ENCODE measurements at regions not wholly inside any gene's neighbourhood (a gene's known extent, or its start where the extent isn't known, plus 50 kb on each side); places are given as distances from the start of the nearest gene placed in this dataset.
"Not testable (repeated sequence)": the region's sequence is repeated elsewhere in the genome, so short reads cannot be mapped to it uniquely, and the experiment has no call there.

- no peak for DNase-seq (ENCODE audit: low spot score)
Observed at GRCh38 chr4:59712470-59712869, 1487.7 kb upstream of the ADGRL3 start.

GRCh38 chr4:59724286-59724685, 1475.8 kb upstream of the ADGRL3 start:
- not testable (repeated sequence) for DNase-seq (ENCODE audit: low spot score)

- no peak for DNase-seq (ENCODE audit: low spot score)
Observed at GRCh38 chr4:59727745-59728144, 1472.4 kb upstream of the ADGRL3 start.

GRCh38 chr4:59728496-59728895, 1471.6 kb upstream of the ADGRL3 start:
- DNase-seq (ENCODE audit: low spot score), result no peak

GRCh38 chr4:59729321-59729720, 1470.8 kb upstream of the ADGRL3 start:
- no peak for DNase-seq (ENCODE audit: low spot score)

GRCh38 chr4:59748433-59748832, 1451.7 kb upstream of the ADGRL3 start:
- DNase-seq (ENCODE audit: low spot score), result no peak

GRCh38 chr4:59759082-59759825, 1440.9 kb upstream of the ADGRL3 start:
- no peak for DNase-seq (ENCODE audit: low spot score)

- no peak for DNase-seq (ENCODE audit: low spot score)
Observed at GRCh38 chr4:59762344-59762743, 1437.8 kb upstream of the ADGRL3 start.

- no peak for DNase-seq (ENCODE audit: low spot score)
Observed at GRCh38 chr4:59770601-59771264, 1429.4 kb upstream of the ADGRL3 start.

GRCh38 chr4:59772641-59773139, 1427.4 kb upstream of the ADGRL3 start:
- DNase-seq (ENCODE audit: low spot score), result peak; percentile 2

GRCh38 chr4:59780271-59780670, 1419.9 kb upstream of the ADGRL3 start:
- not testable (repeated sequence) for DNase-seq (ENCODE audit: low spot score)

GRCh38 chr4:59805176-59805575, 1395.0 kb upstream of the ADGRL3 start:
- no peak for DNase-seq (ENCODE audit: low spot score)

GRCh38 chr4:59814402-59815010, 1385.6 kb upstream of the ADGRL3 start:
- no peak for DNase-seq (ENCODE audit: low spot score)

- peak; percentile 58 for DNase-seq (ENCODE audit: low spot score)
Observed at GRCh38 chr4:59818656-59819055, 1381.5 kb upstream of the ADGRL3 start.

- DNase-seq (ENCODE audit: low spot score), result no peak
Observed at GRCh38 chr4:59823311-59823710, 1376.8 kb upstream of the ADGRL3 start.

GRCh38 chr4:59825104-59825503, 1375.0 kb upstream of the ADGRL3 start:
- no peak for DNase-seq (ENCODE audit: low spot score)

- DNase-seq (ENCODE audit: low spot score), result no peak
Observed at GRCh38 chr4:59831746-59832145, 1368.4 kb upstream of the ADGRL3 start.

- no peak for DNase-seq (ENCODE audit: low spot score)
Observed at GRCh38 chr4:59834943-59835342, 1365.2 kb upstream of the ADGRL3 start.

GRCh38 chr4:59837751-59838150, 1362.4 kb upstream of the ADGRL3 start:
- no peak for DNase-seq (ENCODE audit: low spot score)

- no peak for DNase-seq (ENCODE audit: low spot score)
Observed at GRCh38 chr4:59838236-59838635, 1361.9 kb upstream of the ADGRL3 start.

GRCh38 chr4:59841698-59842097, 1358.4 kb upstream of the ADGRL3 start:
- DNase-seq (ENCODE audit: low spot score), result no peak

- no peak for DNase-seq (ENCODE audit: low spot score)
Observed at GRCh38 chr4:59848457-59848856, 1351.7 kb upstream of the ADGRL3 start.
